Activated CD4-positive, CD25-positive, alpha-beta regulatory T cell treated with anti-CD3 and anti-CD28 coated beads, Interleukin-2, amount 50 U/mL, for 16 hours (primary cell): ENCODE measurements at regions not wholly inside any gene's neighbourhood (a gene's known extent, or its start where the extent isn't known, plus 50 kb on each side); places are given as distances from the start of the nearest gene placed in this dataset.
"Not testable (repeated sequence)": the region's sequence is repeated elsewhere in the genome, so short reads cannot be mapped to it uniquely, and the experiment has no call there.

Source experiments
- DNase-seq: peaks from one replicate; pipeline ENCODE4 v3.0.0-alpha.2; 2020; ENCODE audit warnings: low read depth, low spot score

- DNase-seq = no peak
Observed at GRCh38 chr5:83001796-83002381, 75.3 kb downstream of the TMEM167A start.

DNA sequence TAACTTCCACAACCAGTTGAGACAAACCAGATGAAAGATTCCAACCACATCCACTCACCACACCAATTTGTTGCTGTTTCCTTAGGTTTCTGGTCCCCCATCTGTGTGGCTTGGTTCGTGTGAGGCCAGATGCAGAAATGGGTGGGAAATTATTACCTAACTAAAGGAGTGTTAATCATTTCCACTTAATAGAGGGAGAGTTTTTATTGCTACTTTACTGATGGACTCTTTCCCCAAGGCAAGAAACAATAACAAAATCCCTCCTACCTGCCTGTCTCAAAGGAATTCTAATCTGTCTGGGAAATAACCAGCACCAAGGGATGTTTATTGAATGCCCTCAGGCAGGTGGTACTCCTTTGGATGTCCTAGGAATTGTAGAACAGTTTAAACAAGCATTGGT, 76.3 kb downstream of the TMEM167A start:
- DNase-seq = no peak

GRCh38 chr5:83000428-83000827, 76.8 kb downstream of the TMEM167A start:
- DNase-seq = no peak

DNA sequence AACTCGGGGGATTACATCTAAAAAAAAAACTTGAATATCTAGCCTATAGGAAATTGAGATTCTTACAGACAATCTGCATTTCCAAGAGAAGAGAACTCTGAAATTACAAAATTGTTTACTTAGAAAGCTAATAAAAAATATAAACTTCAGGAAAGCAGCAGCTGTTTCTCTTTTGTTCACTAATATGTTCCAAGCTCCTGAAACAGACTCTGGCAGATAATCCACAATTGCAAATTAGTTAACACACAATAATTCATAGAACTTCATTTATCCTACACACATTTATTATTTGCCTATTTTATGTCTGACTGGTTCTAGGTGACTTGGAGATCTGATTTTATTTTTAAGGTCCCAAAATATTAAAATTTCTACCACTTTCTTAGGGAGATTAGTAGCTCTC, 83.8 kb downstream of the TMEM167A start:
- DNase-seq = no peak

- DNase-seq = no peak
Observed at GRCh38 chr5:82992646-82993045, 84.5 kb downstream of the TMEM167A start.

GRCh38 chr5:82991678-82992323, 85.4 kb downstream of the TMEM167A start:
- no peak for DNase-seq

DNA sequence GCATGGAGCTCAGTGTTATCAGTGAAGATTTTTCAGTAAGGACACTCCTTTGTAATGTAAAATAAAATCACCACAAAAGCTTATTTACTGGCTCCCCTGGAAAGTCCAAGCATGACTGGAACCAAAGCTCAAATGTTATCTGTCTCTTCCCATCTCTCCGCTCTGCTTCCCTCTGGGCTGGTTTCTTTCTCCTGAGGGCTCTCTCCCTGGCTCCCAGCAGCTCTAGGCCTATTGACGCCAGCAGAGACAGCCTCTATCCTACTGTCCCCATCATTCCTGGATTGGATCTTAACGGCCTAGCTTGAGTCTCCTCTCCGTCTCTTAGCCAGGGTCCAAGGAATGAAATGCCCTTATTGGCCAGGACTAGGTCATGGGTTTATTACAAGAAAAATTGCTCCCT, 86.1 kb downstream of the TMEM167A start:
- no peak for DNase-seq

DNA sequence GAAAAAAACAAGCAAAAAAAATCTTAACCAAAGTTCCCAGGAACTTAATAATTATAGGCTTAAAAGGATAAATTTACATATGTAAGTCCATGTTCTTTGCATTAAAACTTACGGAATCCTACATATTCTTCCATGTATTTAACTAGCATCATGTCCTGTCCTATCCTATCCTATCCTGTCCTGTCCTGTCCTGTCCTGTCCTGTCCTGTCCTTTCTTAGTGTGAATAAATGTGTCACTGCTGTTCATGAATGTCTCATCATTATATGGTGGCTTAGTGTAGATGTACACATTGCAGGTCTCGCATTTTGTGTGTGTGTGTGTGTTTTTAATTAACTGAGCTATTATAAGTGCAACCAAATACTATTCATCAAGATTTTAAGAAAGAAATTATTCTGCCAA, 90.0 kb downstream of the TMEM167A start:
- DNase-seq = no peak

DNA sequence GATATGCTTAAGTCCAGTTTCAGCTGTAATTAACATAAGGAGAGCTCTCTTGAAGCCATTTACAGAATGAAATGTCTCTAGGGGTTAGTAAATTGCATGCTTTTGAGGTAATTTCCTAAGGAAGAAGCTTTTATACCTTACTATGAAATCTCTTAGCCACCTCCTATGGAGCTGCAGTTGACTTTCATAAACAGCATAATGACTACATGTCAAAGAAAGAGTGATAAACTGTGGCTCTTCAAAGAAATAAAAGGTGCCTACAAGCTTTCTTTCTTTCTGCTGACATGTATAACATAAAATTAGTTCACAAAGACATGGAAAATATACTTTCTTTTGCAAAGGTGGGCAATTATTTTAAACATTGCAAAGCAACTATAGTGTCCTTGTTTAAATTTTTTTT, 90.8 kb downstream of the TMEM167A start:
- no peak for DNase-seq

DNA sequence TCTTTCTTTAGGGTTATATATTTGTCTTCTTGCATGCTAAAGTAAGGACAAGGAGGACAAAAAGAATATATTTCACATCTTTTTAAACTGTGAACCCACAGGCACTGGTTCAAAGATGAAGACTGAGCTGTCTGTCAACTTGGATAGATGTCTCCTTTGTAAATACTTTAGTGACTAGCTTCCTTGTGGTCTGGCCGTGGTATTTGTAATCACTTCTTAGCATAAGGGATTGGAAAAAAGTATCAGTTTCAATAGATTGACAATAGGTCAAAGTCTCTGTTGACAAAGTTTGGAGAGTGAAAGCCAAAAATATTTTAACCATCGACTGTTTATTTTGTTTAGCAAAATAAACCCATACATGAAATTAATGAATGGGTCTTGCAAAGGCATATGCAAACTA, 91.4 kb downstream of the TMEM167A start:
- no peak for DNase-seq

- DNase-seq = no peak
Observed at GRCh38 chr5:82984786-82985735, 92.1 kb downstream of the TMEM167A start.

GRCh38 chr5:82982846-82983245, 94.3 kb downstream of the TMEM167A start:
- DNase-seq = no peak

- not testable (repeated sequence) for DNase-seq
Observed at GRCh38 chr5:82976887-82977286, 100.3 kb downstream of the TMEM167A start.

- DNase-seq = no peak
Observed at GRCh38 chr5:82975812-82976211, 101.4 kb downstream of the TMEM167A start.

DNA sequence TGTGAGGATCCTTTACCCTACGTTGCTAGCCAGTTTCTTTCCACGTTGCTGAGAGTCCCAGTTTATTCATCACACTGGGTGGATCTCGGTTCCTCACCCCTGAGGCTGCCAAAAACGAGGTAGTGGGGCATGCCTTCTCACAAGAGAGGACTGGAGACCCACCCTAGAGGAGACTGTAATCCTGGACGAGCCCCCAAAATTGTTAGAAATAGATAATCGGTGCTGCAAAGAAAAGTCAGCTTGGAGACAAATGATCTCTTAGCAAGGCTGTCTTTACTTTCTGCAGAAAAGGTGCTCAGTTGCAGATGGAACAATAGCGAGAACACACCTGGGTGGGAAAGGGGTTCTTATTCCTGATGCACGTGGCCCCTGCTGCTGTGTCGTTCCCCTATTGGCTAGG, 101.8 kb downstream of the TMEM167A start:
- DNase-seq = no peak

GRCh38 chr5:82974346-82974745, 102.8 kb downstream of the TMEM167A start:
- not testable (repeated sequence) for DNase-seq

DNA sequence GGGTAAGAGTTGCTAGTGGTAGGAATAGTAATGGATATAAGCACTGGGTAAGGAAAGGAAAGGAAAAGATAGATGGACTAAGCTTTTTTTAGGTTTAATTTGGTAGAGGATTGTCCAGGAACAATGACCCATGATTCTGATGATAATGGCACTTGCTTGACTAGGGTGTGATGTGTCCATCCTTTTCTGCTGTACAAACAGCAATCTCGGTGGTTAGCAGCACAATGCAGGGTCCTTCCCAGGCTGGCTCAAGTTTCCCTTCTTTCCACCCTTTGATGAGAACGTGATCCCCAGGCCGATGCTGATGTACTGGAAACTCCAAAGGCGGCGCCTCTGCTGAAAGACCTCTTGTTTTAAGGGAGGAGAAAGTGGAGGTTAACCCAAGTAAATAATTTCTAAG, 105.3 kb downstream of the TMEM167A start:
- no peak for DNase-seq

- not testable (repeated sequence) for DNase-seq
Observed at GRCh38 chr5:82971034-82971806, 106.0 kb downstream of the TMEM167A start.

DNA sequence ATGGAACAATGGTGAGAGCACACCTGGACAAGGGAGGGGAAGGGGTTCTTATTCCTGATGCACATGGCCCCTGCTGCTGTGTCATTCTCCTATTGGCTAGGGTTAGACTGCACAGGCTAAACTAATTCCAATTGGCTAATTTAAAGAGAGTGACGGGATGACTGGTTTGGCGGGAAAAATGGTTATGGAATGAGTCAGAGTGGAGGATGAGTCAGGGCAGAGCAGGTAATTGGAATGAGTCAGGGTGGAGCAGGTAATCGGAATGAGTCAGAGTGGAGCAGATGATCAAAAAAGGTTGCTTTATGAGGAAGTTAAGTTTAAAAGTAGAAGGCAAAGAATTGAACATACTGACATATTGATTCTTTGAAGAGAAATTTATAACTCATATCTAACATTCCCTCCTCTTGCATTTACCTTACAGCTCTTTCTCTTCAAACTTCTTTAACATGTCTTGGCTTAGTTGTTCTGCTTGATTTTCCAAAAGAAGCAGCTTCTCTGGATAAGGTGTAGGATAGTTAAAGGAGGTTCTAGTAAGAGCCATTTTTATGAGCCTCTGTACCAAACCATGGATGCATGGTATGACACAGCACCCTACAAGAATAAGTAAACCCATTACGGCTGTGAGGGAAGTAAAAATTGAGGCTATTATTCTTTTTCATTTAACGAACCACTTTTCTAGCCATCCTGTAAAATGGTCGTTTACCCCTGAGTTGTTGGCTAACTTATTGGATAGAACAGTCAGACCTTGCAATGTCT, 107.8 kb downstream of the TMEM167A start:
- DNase-seq = not testable (repeated sequence)

DNA sequence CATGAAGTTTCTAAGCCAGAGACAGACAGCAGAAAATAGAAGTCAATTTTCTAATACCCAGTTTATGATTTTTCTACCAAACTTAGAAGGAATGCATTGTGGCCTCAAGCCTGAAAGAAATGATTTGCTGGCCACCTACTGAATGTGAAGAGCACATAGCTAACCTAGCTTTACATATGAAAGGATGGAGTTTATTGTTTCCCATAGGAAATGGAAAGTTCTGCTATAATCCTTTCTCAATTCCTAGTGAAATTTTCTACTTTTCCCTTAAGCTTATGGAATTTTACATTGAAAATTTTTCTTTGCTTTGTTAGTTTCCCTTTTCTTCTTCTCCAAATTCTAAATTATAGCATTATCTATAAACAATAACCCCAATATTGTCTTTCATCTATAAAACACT, 110.1 kb downstream of the TMEM167A start:
- DNase-seq = no peak

DNA sequence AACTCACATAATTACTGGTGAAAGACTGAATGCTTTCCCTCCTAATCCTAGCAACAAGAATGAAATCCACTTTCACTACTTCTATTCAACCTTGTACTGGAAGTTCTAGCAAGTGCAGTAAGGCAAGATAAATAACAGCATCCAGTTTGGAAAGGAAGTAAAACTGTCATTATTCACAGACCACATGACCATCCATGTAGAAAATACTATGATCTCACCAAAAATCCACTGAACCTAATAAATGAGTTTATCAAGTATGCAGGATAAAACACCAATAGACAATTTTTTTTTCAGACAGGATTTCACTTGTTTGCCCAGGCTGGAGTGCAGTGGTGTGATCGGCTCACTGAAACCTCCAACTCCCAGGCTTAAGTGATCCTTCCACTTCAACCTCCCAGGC, 117.7 kb downstream of the TMEM167A start:
- DNase-seq = no peak
